NCI-H2107 treated with DMSO at 0.1 percent for 48 hours (cell line): ENCODE measurements at regions not wholly inside any gene's neighbourhood (a gene's known extent, or its start where the extent isn't known, plus 50 kb on each side); places are given as distances from the start of the nearest gene placed in this dataset.
"Not testable (repeated sequence)": the region's sequence is repeated elsewhere in the genome, so short reads cannot be mapped to it uniquely, and the experiment has no call there.

Source experiments
- DNase-seq: peaks from one replicate; lab custom pipeline; 2025; ENCODE audit not compliant: unreplicated experiment; lab: John Stamatoyannopoulos, UW

DNA sequence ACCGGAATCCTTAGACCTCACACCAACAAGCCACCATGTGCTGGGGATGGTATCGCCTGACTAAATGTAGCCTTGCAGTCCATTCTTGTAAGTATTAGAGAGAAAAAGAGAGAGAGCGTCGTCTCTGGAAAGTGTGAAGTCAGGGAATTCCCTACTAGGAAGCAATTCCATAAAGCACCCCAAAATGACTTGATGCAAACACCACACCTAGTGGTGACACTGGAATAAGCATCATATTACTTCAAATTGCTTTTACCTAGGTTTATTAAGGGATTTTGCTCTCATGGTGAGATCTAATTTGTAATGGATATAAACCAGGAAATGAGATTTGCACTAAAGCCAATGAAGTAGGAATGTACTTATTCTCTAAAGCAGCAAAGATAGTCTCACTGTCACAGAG, 111.4 kb upstream of the METTL9 start:
- not testable (repeated sequence) for DNase-seq

DNA sequence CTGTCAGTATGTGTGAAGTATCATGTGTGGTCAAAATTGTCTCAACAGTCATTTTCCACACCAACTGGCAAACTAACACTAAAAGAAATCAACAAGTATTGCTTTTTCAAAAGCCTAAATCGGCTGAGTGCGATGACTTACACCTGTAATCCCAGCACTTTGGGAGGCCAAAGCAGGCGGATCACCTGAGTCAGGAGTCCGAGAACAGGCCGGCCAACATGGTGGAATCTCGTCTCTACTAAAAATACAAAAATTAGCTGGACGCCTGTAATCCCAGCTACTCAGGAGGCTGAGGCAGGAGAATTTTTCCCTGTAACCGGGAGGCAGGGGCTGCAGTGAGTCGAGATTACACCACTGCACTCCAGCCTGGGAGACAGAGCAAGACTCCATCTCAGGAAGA, 100.3 kb upstream of the METTL9 start:
- DNase-seq = not testable (repeated sequence)

DNA sequence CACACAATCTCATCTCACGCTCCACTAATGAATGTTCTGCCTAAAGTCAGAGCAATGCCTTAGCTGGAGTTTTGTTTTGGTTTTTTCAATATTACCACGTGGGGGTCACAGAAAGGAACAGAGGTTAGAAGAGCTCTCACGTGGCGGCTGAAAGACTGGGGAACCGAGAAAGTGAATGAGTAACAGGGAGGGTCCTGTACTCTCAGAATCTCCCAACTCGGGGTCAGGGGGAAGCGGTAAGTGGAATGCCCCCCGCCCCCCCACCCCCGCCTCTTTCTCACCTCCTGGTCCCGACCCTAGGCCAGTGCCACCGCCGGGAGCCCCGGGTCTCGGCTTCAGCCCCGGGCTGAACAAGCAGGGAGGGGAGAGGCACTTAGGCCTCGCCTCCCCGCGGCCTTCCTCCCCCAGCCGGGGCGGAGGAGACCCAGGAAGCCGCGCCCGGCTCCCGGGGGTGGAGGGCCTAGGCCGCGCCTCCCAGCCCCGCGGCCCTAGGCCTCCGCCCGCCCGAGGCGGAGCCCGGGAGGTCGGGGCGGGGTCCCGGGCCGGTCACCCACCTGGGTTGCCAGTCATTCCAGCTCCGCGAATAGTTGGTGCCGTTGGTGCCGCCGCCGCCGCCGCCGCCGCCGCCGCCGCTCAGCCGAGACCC, 98.0 kb upstream of the METTL9 start:
- DNase-seq = not testable (repeated sequence)

DNA sequence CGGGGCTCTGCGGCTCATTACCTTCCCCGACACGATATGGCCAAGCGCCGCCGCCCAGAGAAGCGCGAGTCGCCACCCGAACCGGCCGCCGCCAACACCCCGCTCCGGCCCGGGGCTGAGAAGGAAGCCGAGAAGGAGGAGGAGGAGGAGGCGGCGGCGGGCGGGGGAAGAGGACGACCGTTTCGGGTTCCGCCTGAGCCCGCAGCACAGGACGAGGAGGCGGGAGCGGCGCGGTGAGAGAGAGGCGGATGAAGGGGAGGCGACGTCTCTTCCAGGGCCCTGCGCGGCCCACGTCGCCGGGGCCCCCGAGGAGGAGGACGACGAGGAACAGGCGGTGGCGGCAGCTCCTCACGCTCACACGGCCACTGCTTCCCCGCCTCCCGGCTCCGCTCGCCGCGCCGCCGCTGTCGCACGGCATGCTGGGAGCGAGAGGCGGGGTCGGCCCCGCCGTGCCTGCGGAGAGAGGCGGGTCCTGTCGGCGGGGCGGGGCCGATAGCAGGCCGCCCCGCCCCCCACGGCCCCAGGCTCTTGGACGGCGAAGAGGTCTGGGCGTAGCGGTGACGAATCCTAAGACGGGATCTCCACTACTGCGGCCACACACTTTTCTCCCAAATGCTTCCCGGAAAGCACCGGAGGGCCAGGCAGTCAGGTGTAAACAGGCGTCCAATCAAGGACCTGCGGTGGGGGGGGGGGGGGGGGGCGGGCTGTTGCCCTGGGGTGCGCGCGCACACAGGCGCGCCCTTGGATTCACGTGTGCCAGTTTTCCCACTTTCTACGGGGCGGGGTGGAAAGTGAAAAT, 97.3 kb upstream of the METTL9 start:
- peak; percentile 93 for DNase-seq

DNA sequence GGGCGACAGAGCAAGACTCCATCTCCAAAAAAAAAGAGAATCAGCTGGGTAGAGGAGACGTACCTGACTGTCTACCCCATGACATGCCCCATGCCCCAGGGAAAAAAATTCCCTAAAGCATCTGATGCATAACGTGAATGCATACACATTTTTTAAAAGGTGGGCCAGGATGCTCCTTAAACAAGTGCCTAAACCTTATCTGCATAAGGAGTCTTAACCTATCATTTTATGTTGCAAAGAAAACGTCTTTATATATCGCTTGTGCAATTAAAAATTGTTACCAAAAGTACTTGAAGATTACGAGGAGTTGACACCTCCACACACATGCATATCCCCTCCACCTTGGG, 95.8 kb upstream of the METTL9 start:
- not testable (repeated sequence) for DNase-seq

DNA sequence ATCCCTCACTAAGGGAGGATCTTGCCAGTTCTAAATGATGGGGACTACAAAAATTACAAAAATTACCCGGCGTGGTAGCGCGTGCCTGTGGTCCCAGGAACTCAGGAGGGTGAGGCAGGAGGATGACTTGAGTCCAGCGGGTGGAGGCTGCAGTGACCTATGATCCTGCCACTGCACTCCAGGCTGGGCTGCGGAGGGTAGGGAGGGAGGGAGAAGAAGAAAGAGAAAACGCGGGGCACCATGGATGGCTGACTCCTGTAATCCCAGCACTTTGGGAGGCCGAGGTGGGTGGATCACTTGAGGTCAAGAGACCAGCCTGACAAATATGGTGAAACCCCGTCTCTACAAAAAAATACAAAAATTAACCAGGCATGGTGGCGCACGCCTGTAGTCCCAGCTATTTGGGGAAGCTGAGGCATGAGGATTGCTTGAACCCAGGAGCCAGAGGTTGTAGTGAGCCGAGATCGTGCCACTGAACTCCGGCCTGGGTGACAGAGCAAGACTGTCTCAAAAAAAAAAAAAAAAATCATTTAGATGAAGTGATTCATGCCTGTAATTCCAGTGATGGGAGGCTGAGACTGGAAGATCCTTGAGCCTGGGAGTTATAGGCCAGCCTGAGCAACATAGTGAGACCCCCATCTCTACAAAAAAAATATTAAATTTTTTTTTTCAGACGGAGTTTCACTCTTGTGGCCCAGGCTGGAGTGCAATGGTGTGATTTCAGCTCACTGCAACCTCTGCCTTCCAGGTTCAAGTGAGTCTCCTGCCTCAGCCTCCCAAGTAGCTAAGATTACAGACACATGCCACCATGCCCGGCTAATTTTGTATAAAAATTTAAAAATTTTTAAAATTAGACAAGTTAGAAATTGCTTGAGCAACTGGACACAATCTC, 95.2 kb upstream of the METTL9 start:
- DNase-seq = not testable (repeated sequence)

DNA sequence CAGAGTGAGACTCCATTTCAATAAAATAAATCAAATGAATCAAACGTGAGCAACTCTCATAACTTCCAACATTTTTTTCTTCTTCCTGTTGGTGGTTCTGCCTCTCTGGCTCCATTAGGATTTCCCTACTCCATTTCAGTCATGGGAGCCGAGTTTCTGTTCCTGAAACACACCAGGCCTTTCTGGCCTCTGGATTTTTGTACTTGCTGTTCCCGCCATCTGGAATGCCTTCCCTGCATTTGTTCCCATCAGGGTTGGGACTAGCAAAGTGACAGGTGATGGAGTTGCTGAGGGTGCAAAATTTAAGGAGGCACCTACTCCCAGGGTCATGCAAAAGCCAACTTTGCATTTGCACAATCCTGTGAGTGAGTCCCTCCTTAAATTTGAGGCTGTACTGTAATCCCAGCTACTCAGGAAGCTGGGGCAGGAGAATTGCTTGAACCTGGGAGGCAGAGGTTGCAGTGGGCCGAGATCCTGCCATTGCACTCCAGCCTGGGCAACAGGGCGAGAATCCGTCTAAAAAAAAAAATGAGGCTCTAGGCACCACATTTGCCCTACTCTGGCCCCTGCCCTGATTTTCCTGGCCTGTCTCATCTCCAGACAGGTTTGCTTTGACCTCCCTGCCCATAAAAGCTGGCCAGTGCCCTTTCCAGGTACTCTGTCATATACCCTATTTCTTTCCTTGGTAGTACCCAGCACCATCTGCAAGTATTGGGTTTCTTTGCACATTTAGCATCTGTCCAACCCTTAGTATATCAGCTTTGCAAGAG, 93.4 kb upstream of the METTL9 start:
- DNase-seq = not testable (repeated sequence)

DNA sequence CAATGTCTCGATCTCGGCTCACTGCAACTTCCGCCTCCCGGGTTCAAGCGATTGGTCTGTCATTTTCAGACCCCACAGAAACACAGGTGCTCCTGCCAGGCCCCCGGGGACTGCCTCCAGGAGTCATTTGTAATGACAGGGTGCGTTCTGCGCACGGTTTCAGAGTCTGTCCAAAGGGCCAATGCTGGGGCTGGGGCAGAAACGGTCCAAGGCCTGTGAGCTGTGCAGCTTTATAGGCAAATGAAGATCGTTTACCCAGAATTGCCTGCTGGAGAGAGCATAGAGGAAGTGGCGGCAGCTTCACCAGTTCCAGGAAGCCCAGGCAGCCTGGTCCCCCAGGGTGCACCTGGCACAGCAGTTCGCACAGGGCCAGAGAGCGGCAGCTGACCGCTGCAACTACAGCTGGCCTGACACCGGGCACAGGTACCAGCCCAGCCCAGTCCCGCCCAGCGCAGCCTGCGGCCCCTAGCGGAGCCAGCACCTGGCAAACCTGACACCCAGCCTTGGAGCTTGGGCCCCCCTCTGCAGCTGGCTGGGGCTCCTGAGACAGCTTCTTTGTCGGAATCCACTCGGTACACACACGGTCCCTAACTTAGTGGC, 92.4 kb upstream of the METTL9 start:
- DNase-seq = peak; percentile 5

DNA sequence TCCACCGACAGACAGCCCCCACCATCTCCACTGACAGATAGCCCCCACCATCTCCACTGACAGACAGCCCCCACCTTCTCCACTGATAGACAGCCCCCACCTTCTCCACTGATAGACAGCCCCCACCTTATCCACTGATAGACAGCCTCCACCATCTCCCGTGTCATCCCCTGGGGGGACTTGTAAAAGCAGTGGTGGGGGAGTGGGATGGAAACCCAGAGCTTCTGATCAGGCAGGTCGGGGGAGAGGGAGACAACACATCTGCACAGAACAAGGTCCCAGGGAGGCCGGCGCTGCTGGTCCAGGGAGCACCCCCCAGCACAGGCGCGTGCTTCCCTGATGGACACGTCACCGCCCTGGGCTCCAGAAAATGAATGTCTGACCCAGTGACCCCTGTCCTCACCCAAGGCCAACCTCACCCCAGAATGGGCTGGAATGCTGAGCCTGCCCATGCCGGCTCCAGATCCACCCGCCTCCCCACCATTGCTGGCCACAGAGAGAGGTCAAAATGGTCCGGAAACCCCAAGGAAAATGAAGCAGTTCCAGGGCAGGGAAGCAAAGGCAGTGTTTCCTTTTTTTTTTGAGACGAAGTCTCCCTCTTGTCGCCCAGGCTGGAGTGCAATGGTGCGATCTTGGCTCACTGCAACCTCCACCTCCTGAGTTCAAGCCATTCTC, 91.6 kb upstream of the METTL9 start:
- not testable (repeated sequence) for DNase-seq

DNA sequence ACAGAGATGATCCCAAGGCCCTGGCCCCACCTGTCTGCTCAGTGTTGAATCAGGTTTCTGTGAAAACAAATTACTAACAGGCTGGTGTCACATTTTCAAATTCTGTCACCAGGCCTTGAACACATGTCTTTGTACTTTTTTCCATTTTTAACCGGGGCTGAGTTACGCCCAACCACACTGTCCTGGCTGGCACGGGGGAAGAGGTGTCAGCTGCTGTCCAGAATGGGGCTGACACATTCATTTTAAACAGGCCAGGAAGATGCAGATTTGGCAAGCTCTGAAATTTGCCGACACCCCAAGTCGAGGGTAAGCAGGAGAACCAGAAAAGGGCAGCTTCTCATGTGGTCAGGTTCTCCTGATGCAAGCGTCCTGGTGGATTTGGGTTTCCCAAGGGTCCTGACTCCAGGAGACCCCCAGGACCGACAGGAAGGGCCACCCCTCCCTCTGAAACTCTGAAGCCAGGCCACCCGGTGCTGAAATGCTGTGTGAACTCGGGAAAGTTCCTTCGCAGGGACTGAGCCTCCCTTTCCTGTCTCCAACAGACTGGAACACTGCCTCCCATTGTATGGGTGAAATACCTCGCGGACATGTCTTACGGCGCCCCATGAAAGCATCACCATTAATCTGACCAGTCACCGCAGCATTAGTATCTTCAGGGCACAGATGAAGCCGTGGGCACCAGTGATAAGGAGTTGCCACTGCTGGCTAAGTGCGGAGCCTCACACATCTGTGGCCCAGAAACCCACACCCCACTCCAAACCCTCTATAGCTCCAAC, 90.5 kb upstream of the METTL9 start:
- not testable (repeated sequence) for DNase-seq

DNA sequence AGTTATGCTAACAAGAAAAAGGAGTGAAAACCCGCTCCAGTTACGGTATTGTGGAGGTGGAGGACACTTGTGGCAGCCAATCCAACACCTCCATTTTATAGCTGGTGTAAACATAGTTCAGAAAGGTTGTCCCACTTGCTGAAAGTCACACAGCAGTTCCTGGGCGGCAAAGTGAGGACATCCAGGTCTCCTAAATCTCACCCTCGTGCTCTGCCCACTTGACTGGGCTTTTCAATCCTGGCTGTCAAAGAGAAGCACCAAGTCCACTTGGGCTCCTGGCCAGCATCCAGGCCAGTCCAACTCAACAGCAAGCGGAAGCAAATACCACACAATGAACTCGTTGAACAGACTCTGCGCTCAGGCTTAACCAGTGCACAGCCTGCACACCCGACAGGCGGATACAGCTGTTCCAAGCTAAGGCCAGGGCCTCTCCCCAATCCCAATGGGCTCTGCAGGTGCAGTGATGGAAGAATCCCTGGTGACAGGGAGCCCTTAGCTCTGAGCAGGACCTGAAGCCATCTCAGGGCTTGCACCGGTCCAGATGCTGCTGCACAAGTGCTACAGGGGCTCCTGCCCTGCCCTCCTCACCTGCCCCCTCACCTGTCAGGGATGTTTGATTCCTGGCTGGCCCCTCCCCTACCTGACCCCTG, 89.8 kb upstream of the METTL9 start:
- not testable (repeated sequence) for DNase-seq

DNA sequence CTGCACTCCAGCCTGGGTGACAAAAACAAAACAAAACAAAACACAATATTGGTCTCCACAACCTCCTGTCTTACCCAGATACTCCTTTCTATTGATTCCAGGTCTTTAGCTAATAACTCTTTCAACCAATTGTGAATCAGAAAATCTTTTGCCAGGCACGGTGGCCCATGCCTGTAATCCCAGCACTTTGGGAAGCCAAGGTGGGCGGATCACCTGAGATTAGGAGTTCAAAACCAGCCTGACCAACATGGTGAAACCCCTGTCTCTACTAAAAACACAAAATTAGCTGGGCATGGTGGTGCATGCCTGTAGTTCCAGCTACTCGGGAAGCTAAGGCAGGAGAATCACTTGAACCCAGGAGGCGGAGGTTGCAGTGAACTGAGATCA, 88.5 kb upstream of the METTL9 start:
- DNase-seq = not testable (repeated sequence)

DNA sequence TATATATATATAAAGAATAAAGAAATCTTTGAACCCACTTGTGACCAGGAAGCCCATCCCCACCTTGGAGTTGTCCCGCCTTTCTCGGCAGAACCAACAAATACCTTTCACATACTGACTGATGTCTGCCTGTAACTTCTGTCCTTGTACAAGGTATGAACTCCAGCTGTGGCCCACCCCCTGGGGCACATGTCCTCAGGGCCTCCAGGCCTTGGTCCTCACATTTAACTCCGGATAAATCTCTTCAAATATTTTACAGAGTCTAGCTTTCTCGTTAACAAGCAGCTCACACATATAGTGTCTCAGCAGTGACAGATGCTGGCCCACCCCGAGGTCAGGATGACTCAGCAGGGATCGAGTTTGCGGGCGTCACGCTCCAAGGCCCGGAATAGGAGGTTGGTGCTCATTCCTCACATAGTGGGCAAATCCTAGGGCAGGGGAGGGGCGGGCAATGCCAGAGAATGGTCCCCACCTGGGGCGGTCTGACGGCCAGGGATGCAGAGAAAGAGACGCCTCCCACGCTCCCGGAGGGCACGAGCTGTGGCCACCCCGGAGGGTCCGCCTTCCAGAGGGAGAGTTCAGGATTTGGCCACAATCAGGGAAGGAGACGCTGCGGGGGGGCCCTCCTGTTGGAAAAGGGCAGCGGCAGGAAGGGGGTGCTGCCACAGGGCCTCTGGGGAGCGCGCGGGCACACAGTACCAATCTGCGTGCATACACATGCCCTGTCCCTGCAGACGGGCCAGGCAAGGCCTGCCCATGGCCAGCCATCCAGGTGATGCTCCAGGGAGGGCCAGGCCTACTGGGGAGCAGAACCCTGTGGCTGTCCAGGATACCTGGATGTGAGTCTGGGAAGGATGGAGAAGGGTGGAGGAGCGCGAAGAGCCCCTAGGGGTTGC, 87.8 kb upstream of the METTL9 start:
- peak; percentile 23 for DNase-seq

DNA sequence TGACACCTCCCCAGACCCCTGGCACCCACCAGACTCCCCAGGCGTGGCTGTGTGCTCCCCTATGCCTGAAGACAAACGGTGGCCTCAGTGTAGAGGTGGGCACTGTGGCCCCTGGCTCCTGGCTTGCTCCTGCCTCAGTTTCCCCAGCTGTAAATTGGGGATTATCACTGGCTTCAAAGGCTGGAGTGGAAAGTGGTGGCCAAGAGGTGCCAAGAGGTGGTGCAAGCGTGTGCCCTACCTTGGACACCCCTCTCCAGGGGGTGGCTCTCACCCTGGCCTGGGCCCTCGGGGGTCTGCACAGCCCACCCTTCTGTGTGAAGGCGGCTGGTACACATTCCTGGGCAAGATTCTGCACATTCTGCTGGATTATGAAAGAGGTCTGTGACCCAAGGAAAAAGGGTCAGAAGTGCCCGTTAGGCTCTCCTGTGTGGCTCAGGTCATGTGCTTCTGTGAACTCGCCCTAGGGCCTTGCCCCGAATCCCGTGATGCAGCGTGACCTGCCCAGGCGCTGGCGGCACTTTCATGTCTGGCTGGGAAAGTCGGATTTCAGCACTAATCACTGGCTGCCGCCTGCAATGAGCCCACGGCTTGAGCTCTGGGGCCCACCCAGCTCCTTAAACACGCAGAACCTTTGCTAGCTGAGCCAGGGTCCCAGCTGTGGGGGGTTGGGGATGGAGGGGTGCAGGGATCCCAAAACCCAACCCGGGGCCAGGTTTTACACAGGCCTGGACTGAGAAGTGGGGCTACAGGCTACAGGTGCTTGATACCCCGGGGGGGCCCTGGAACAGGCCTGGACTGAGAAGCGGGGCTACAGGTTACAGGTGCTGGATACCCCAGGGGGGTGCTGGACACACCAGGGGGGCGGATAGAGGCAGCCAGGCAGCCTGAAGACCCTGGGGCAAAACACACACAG, 86.8 kb upstream of the METTL9 start:
- DNase-seq = not testable (repeated sequence)

DNA sequence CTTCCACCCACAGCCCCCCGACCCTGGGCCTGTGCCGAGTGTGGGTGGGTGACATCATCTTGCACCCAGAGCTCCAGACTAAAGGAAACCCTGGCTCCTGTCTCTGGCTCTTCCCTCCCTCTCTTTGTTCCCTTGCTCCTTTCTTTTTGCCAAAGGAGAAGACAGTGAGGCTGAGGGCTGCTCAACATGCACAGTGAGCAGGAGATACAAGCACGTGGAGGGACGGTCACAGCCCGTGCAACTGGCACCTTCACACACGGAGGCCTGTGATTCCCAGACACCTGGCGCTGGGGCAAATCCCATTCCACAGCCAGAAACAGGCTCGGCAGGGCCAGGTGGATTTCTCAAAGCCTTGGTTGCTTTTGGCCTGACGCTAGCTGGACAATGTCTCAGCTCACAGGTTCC, 86.0 kb upstream of the METTL9 start:
- peak; percentile 4 for DNase-seq

DNA sequence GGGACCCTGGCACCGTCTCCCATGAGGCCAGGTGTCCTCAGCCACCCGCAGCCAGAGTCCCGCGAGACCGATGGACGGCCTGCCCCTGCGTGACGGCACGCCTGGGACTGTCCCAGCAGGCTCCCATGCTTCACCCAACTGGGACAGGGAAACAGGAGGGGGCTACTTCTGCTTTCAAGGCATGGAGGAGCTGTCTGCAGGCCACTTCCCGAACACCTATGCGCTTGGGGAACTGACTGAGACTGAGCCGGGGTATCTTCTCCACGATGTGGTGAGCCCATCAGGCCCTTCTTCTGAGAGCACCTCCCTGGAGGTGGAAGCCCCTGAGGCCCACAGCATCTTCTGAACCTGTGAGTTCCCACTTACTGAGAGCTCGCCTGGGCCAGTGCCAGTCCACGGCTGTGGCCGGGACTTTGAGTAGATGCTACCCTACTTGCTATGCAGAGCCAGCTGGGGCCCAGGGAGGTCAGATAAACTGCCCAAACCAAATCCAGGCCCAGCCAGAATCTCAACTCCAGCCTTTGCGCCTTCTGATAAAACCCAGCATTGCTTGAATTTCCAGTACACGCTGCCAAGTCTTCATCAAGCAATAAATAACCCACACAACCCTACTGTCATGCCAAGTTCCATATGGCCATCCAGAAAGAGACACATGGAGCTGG, 85.4 kb upstream of the METTL9 start:
- DNase-seq = not testable (repeated sequence)
